IMR-90 (cell line): ENCODE measurements at regions not wholly inside any gene's neighbourhood (a gene's known extent, or its start where the extent isn't known, plus 50 kb on each side); places are given as distances from the start of the nearest gene placed in this dataset.

Experiments
- ATAC-seq: fragments of 200-7000 bp; cut with Tn5 transposase; 2 replicates; pipeline ENCODE4 v1.9.1; 2020; ENCODE audit warnings: low read depth, mild to moderate bottlenecking, moderate library complexity
- BruUV-seq: library from RNA; stranded (reverse); fragments of 400-500 nt; replicated peaks from 2 replicates; lab custom pipeline; 2021; lab: Mats Ljungman, UMichigan
- CTCF ChIA-PET: fragments of 300-600 bp; formaldehyde crosslinking; extraction: SDS; loops from one replicate; lab custom pipeline; 2021; ENCODE audit warnings: antibody characterized with exemption; lab: Yijun Ruan, JAX
- POLR2A ChIA-PET: fragments of 300-600 bp; sonication (Branson Sonifier 250); formaldehyde crosslinking; loops from one replicate; lab custom pipeline; 2022; ENCODE audit warnings: antibody characterized with exemption; ENCODE audit not compliant: unreplicated experiment; lab: Charles Lee
- DNase-seq: peaks from one replicate; pipeline ENCODE4 v3.0.0; 2013
- H2AFZ ChIP-seq: replicated peaks from 2 replicates; pipeline ENCODE3; 2013; ENCODE audit warnings: low read length, mild to moderate bottlenecking; ENCODE audit not compliant: poor library complexity
- H2AK5ac ChIP-seq: 2 replicates; pipeline ENCODE4 v1.6.1; 2013; ENCODE audit warnings: low read depth, low read length, inconsistent platforms
- H2AK9ac ChIP-seq: replicated peaks from 2 replicates; pipeline ENCODE3; 2013; ENCODE audit warnings: mild to moderate bottlenecking, low read depth, low read length, moderate library complexity; ENCODE audit not compliant: poor library complexity
- H2BK120ac ChIP-seq: 2 replicates; pipeline ENCODE4 v1.6.1; 2013; ENCODE audit warnings: low read depth, low read length, inconsistent platforms
- H2BK15ac ChIP-seq: 3 replicates; pipeline ENCODE4 v1.6.1; 2013; ENCODE audit warnings: low read depth, low read length, inconsistent platforms
- H2BK20ac ChIP-seq: 2 replicates; pipeline ENCODE4 v1.6.1; 2013; ENCODE audit warnings: low read depth, mild to moderate bottlenecking, inconsistent platforms, low read length, moderate library complexity
- H2BK5ac ChIP-seq: 2 replicates; pipeline ENCODE4 v1.6.1; 2013; ENCODE audit warnings: mild to moderate bottlenecking, low read depth, low read length, inconsistent platforms; ENCODE audit not compliant: poor library complexity, severe bottlenecking
- H3K14ac ChIP-seq: replicated peaks from 2 replicates; pipeline ENCODE4 v1.6.1; 2013; ENCODE audit warnings: low read depth, low read length, inconsistent platforms
- H3K18ac ChIP-seq: 2 replicates; pipeline ENCODE4 v1.6.1; 2013; ENCODE audit warnings: low read depth, low read length, control low read depth
- H3K23ac ChIP-seq: 2 replicates; pipeline ENCODE4 v1.6.1; 2013; ENCODE audit warnings: low read depth, low read length, inconsistent platforms
- H3K27ac ChIP-seq: 2 replicates; pipeline ENCODE4 v1.5.1; 2013; ENCODE audit warnings: mild to moderate bottlenecking, control low read depth, low read length; ENCODE audit not compliant: insufficient read depth
- H3K27me3 ChIP-seq: 2 replicates; pipeline ENCODE4 v1.6.1; 2013; ENCODE audit warnings: low read length; ENCODE audit not compliant: control insufficient read depth, insufficient read depth
- H3K36me3 ChIP-seq: 2 replicates; pipeline ENCODE4 v1.6.1; 2013; ENCODE audit warnings: low read length, mixed read lengths; ENCODE audit not compliant: control insufficient read depth, insufficient read depth
- H3K4ac ChIP-seq: 2 replicates; pipeline ENCODE4 v1.6.1; 2013; ENCODE audit warnings: low read depth, low read length, inconsistent platforms
- H3K4me1 ChIP-seq: 2 replicates; pipeline ENCODE4 v1.6.1; 2013; ENCODE audit warnings: low read length, mixed read lengths; ENCODE audit not compliant: control insufficient read depth, insufficient read depth
- H3K4me2 ChIP-seq: 2 replicates; pipeline ENCODE4 v1.6.1; 2013; ENCODE audit warnings: low read depth, mild to moderate bottlenecking, control low read depth, low read length, moderate library complexity
- H3K4me3 ChIP-seq: 2 replicates; pipeline ENCODE4 v1.5.1; 2013; ENCODE audit warnings: low read depth, mild to moderate bottlenecking, control low read depth, low read length, moderate library complexity; ENCODE audit not compliant: insufficient read depth
- H3K56ac ChIP-seq: 2 replicates; pipeline ENCODE4 v1.6.1; 2013; ENCODE audit warnings: low read length, inconsistent platforms; ENCODE audit not compliant: insufficient read depth; ENCODE audit errors: extremely low read depth
- H3K79me1 ChIP-seq, 2 experiments: 2 replicates each; pipeline ENCODE4 v1.6.1; 2013; ENCODE audit warnings: low read length in 2 of 2, inconsistent platforms in 1 of 2, low read depth in 1 of 2
- H3K9ac ChIP-seq: 2 replicates; pipeline ENCODE4 v1.6.1; 2013; ENCODE audit warnings: low read depth, low read length, control low read depth
- H3K9me1 ChIP-seq: 2 replicates; pipeline ENCODE4 v1.6.1; 2013; ENCODE audit warnings: low read length, inconsistent platforms; ENCODE audit not compliant: insufficient read depth
- H3K9me3 ChIP-seq: 2 replicates; pipeline ENCODE4 v1.6.1; 2013; ENCODE audit warnings: low read length; ENCODE audit not compliant: control insufficient read depth, insufficient read depth
- H4K20me1 ChIP-seq: 2 replicates; pipeline ENCODE4 v1.6.1; 2013; ENCODE audit warnings: low read length, inconsistent platforms; ENCODE audit not compliant: insufficient read depth
- H4K5ac ChIP-seq: 2 replicates; pipeline ENCODE4 v1.6.1; 2013; ENCODE audit warnings: mild to moderate bottlenecking, low read depth, low read length, control low read depth
- H4K8ac ChIP-seq, 2 experiments: 2 replicates each; pipeline ENCODE4 v1.6.1; 2013; ENCODE audit warnings: low read depth in 2 of 2, low read length in 2 of 2, control low read depth in 1 of 2, inconsistent platforms in 1 of 2
- H4K91ac ChIP-seq: 2 replicates; pipeline ENCODE4 v1.6.1; 2013; ENCODE audit warnings: low read depth, low read length, inconsistent platforms; ENCODE audit not compliant: insufficient read depth
- ELK1 ChIP-seq: fragments of 150-350 bp; IDR thresholded peaks from 2 replicates; pipeline ENCODE4 v1.6.1; 2016; ENCODE audit warnings: low read depth, mild to moderate bottlenecking, low read length, moderate library complexity, borderline replicate concordance
- MXI1 ChIP-seq: IDR thresholded peaks from 2 replicates; pipeline ENCODE4 v1.6.1; 2012; ENCODE audit warnings: low read depth, mild to moderate bottlenecking, low read length, moderate library complexity, borderline replicate concordance
- POLR2A ChIP-seq: IDR thresholded peaks from 2 replicates; pipeline ENCODE4 v1.6.1; 2012; ENCODE audit warnings: mild to moderate bottlenecking, low read depth, low read length
- RAD21 ChIP-seq: IDR thresholded peaks from 2 replicates; pipeline ENCODE4 v1.6.1; 2012; ENCODE audit warnings: low read length, improper control_type of control experiment
- RFX5 ChIP-seq: IDR thresholded peaks from 2 replicates; pipeline ENCODE4 v1.8.0; 2012; ENCODE audit warnings: low read depth, mild to moderate bottlenecking, low read length, moderate library complexity
- USF2 ChIP-seq: fragments of 150-350 bp; IDR thresholded peaks from 2 replicates; pipeline ENCODE4 v1.6.1; 2017; ENCODE audit warnings: mild to moderate bottlenecking, antibody characterized with exemption, low read length, low read depth
- WGBS, 2 experiments: methylation state at CpG; one replicate each; pipeline versions ENCODE4 v1.1.5 to v1.1.7; 2013; ENCODE audit warnings: missing lambda C conversion rate in 2 of 2; ENCODE audit not compliant: insufficient read length in 1 of 2; ENCODE audit errors: extremely low coverage in 2 of 2; 5-methylcytosine and 5-hydroxymethylcytosine counted together
- dilution Hi-C: fragments of 300-500 bp; cut with HindIII; formaldehyde crosslinking; loops from one replicate; pipeline ENCODE4 v1.14.3; 2018; ENCODE audit warnings: low sequenced_read_pairs; ENCODE audit not compliant: unreplicated experiment
- in situ Hi-C: fragments of 300-500 bp; cut with MboI; formaldehyde crosslinking; loops from 3 replicates; pipeline ENCODE4 v1.14.3; 2019; ENCODE audit warnings: low sequenced_read_pairs, inconsistent platforms, mixed read lengths
- intact Hi-C: fragments of 100-400 bp; cut with micrococcal nuclease; formaldehyde crosslinking; loops from 2 replicates; pipeline ENCODE4 v1.10.0; 2022

DNA sequence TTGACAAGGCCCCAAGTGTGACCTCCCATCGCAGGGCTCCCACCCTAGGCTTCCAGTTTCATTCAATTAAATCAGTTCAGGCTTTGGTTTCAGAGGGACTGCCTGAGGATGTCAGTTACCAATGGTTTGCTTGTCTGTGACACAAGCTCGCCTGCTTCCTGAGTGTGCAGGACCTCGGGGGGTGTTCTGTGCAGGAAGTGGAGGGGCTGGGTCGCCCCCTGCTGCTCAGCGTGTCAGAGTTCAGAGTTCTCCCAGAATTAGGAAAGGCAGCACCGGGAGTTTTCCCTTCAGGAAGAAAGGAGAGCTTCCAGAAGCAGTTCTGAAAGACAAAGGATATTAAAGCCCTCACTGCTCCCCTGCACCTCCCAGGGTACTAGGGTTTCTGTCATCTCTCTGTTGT, 50.8 kb upstream of the TGM3 start:
- dilution Hi-C loops, result no loop called here
- ChIA-PET CTCF (no interaction called here), POLR2A (no interaction called here)
- Histone ChIP-seq H2BK120ac (no peak overlapping the region), H3K79me1 (no peaks in the 10 kb centered on the region), H2AFZ (no peak overlapping the region), H3K36me3 (no peaks in the 10 kb centered on the region), H3K14ac (no peak overlapping the region), H2BK15ac (no peak overlapping the region), H3K4ac (no peak overlapping the region), H3K27ac (no peak overlapping the region), H3K27me3 (peaks cover 15% of the 10 kb centered on the region), H2AK5ac (no peak overlapping the region), H3K4me2 (no peak overlapping the region), H2BK5ac (no peak overlapping the region), H3K4me1 (no peaks in the 10 kb centered on the region), H3K9ac (no peak overlapping the region), H4K91ac (no peak overlapping the region), H4K20me1 (no peaks in the 10 kb centered on the region), H3K4me3 (no peak overlapping the region), H3K23ac (no peak overlapping the region), H3K9me3 (no peaks in the 10 kb centered on the region), H4K8ac (no peak overlapping the region), H4K5ac (no peak overlapping the region), H3K18ac (no peak overlapping the region), H2AK9ac (no peak overlapping the region), H2BK20ac (no peak overlapping the region), H3K56ac (no peak overlapping the region), H3K9me1 (no peaks in the 10 kb centered on the region)
- WGBS, 2 experiments, result 20% methylated on average over 1 of the region's 6 CpGs; no CpG with 5 or more reads in 1 of the 2 experiments
- in situ Hi-C loops, result no loop called here
- ATAC-seq, result no peak
- no TSS peak for BruUV-seq
- intact Hi-C loops, result no loop called here
- no peak for DNase-seq
- TF ChIP-seq POLR2A (no peak), MXI1 (no peak), ELK1 (no peak), USF2 (no peak), RFX5 (no peak), RAD21 (no peak)
